HG03108 (cell line): ENCODE measurements at regions not wholly inside any gene's neighbourhood (a gene's known extent, or its start where the extent isn't known, plus 50 kb on each side); places are given as distances from the start of the nearest gene placed in this dataset.

Experiments
- ATAC-seq: cut with Tn5 transposase; IDR thresholded peaks from one replicate; pipeline ENCODE4 v1.9.1; 2021; ENCODE audit warnings: moderate library complexity; ENCODE audit not compliant: unreplicated experiment

DNA sequence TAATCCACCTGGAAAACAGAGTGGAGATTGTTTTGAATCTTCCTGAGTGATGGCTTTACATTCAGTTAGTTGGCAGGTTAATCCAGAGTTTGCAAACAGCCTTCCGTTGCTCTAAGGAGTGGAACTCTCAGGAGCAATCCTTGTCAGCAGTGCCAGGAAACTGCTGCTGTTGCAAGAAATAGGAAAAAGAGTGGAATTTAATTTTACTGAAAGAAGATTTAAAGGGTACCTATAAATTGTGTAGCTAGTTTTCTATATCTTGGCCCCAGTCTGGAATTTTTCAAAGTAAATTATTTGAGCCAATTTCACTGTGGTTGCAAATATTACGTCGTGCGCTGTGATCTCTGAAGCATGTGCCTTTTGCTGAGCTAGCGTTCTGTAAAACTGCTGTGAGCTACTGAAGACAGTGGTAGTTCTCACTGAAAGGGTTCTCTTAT is 55.5 kb upstream of the SLC5A12 start:
- no peak for ATAC-seq

DNA sequence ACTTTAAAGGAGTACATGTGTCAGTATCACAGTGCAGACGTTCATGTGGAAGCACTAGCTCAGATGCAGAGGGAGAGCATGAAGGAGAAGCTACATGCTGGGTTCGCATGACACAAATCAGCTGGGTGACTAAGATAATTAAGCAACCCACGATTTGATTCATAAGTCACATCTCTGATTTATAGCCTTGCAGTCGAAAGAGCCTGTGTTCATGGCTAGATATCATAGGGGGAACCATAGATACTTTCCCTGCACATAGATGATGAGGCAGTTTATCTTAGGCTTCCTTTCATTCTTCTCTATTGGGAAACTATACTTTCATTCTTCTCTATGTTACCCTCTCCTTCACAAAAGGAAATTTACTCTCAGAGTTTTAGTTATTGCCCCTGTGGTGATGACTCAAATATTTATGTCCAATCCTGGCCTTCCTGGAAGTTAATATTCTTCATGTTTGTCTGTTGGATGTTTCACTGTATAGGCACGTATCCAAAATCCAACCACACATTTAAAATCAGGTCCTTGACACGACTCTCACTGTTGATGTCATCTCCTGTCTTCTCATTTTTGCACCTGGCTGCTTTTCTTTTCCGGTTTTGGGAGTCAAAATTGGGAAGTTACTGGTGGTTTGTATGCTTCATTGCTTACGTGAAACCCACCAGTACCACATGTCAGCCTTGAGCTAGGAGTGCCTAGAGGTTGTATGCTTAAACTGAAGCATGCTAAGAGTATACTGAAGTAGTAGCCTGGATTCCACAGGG is 56.3 kb upstream of the SLC5A12 start:
- no peak for ATAC-seq

DNA sequence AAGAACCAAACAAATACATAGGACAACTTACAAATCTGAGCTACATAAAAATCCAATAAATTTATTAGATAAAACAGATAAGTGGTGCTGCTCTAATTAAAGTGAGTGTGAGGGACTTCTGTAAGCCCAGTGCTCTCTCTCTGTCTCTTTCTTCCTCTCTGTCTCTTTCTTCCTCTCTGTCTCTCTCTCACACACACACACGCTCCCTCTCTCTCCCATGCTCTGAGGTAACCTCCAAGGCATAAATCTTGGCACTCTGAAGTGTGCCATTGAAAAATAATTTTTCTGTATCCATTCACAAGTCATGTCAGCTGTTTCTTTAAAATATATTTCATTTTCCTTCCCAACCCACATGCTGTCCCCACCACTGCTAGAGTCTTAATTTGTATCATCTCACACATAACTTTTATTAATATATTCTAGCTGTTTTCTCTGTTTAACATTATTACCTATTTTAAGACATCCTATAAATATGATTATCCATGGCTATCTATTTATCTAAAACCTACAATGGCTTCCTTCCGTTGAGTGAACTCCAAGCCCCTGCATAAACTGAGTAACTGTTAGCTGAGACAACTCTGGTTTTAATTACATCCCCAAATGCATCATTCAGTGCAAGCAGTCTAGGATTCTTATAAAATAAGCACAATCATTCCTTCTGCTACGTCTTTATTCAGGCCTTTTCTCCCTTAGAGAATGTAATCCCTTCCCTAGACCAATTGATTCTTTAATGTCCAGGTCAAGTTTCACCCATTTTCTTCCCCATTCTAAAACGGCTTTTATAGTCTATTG is 57.4 kb upstream of the SLC5A12 start:
- no peak for ATAC-seq

DNA sequence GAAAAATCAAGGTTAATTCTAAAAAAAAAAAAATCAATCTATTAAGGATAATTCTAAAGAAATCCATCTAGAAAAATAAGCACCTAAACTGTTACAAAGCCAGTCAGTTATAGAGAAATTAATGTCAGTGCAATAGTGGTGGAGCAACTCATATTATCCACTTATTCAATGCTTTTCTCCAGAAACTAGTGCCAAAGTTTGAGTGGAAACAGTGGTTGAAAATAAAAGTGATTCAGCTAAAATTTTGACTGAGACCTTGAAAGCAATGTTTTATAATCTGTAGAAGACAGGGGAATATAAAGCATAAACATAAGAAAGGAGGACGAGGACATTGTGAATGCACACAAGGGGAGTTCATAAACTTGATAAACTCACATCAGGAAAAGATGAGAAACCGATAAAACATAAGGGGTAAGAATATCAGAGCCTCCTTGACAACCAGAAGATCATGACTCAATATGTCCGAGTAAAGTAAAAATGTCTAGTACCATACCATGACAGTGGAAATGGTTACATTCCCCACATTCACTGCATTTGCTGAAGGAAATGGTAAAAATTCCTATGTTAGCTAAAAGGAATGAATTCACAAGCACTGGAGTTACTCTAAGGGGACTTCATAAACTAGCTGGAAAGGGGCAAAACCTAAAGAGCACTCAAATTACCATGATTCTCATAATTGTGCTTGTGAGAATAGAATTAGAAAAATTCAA is 58.7 kb upstream of the SLC5A12 start:
- ATAC-seq: no peak

DNA sequence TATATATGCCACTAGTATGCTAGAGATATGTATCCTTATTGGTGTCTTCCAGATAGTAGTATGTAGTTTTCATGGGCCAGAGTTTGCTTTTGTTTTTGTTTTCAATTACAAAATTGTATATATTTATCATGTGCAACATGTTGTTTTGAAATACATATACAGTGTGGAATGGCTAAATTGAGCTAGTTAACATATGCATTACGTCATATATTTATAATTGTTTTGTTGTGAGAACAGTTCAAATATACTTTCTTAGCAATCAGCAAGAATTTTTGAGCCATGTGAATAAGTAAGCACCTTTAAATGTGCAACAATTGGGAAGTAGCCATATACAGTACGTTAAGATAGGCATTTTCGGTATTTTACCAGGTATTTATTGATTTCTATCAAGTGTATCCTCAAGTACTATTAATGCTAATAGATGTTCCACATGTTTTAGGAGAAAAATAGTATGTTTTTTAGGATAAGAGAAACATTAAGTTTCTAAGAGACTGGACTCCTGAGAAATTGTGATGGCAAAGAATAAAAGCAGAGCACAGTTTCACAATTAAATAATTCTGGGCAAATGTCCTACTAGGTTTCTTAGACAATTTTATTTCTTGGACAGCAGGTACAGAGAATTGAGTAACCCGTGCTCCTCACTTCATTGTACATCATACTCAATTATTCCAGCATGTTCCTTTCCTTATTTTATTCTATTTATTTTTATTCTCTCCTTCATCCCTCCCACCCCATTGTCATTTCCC is 60.5 kb upstream of the SLC5A12 start:
- ATAC-seq: no peak

DNA sequence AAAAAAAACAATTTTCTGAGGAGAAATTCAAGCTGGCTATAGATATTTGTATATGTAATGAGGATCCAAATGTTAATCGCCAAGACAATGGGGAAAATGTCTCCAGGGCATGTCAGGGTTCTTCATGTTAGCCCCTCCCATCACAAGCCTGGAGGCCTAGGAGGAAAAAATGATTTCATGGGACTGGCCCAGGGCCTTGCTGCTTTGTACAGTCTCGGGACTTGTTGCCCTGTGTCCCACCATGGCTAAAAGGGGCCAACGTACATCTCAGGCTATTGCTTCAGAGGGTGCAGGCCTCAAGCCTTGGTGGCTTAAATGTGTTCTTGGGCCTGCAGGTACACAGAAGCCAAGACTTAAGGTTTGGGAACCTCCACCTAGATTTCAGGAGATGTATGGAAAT is 62.1 kb upstream of the SLC5A12 start:
- ATAC-seq: no peak

DNA sequence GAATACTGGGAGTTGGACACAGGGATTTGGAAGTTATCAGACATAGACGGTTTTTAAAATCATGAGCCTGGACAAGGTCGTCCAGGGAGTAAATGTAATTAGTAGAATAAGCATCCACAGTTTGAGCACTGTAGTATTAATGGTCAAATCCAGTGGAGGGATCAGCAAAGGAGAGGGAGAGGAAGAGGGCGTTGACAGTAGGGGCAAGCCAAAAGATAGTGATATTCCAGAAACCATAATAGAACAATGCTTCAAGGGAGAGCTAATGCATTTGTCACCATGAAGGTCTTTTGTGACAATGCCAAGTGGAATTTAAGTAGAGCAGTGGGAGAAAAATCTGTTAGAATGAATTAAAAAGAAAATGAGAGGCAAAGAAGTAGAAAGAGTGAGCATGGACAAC is 68.9 kb upstream of the SLC5A12 start:
- ATAC-seq: no peak

DNA sequence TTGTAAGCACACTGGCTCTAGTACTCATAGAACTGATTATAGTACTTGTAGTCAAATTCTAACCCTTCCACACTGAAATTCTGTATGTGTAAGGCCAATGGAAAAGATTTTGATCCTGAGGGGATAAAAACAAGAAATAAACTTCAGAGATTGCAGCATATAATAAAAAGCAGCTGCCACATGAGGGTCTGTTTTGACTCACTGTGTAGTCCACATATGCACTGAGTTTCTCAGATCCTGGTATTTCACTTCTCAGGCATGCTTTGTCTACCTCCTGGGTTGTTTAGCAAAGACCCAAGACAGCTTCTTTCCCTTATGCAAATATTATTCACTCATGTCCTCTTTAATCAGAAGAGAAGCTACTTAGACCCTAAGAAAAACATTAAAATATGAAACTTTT is 71.1 kb upstream of the SLC5A12 start:
- ATAC-seq: no peak

DNA sequence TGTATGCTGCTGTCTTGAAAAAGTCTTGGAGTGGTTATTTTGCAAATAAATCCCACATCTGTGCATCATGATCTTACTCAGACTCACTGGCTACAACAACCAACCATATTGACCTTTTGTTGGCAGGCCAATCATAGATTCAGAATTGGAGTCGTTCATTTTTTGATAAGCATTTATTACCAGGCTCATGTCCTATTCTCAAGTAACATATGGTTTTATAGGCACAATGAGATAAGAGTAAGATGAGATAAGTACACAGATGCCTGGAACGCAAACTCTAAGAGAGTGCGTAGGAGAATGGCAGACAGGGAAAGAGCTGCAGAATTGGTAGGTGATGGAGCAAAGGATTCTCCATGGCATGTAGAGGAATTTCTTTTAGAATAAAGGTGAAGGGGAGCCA is 71.6 kb upstream of the SLC5A12 start:
- ATAC-seq: no peak

DNA sequence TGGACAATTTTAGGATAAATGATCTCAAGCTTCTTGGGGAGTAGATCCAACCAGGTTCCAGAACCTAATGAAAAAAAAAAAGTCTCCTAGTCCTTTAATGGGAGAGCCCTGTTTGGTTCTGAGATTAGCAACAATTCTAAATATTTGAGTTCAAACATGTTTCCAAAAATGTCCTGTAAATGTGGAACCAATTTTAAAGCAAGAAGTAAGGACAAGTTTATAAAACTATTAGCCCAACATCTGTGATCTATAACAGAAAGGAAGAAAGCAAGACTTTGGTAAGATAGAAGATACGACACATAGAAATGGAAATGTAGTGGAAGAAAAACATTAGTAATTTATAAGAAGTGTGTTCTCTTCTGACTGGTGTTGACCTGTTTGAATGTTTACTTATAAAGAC is 79.7 kb upstream of the SLC5A12 start:
- no peak for ATAC-seq

DNA sequence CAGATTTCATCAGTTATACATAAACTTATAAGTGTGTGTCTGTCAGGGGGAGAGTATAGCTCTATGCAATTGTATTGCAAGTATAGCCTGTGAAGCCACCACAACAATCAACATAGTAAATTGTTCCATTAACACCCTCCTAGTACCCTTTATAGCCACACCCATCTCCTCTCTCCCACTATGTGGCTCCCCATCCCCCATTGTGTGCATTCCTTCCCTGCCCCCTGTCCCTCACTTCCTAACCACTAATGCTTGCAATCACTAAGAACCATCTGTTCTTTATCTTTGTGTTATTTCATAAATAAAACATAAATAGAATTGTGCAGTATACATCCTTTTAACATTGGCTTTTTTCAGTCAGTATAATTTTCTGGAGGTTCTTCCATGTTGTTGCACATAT is 83.1 kb upstream of the SLC5A12 start:
- no peak for ATAC-seq

DNA sequence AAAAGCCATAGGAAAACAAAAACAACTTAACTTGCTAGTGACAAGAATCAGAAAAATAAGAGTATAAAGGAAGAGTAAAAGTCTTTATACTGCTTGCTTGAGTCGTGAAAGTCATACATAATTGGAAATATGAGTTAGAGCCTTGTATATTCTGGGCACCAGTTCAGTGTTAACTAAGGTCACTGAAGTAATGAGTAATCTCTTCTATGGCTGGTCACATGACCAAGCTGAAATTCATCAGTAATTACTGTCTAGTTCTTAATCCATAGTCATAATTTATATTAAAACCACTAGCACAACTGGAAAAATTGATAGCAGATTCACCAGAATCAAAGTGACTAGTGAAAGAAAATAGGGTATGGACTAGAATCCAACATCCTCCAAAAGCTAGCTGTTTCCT is 84.4 kb upstream of the SLC5A12 start:
- no peak for ATAC-seq

DNA sequence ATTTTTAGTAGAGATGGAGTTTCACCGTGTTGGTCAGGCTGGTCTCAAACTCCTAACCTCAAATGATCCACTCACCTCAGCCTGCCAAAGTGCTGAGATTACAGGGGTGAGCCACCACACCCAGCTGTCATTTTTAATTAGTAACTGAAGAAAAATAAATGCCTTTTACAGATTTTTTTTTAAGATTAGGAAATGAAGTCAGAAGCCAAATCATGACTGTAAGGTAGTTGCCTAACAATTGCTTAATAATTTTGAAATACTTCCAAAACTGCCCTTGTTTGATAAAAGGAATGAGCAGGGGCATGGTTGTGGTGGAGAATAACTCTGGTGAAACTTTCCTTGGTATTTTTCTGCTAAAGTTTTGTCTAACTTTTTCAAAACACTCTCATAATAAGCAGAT is 98.9 kb upstream of the SLC5A12 start:
- no peak for ATAC-seq

DNA sequence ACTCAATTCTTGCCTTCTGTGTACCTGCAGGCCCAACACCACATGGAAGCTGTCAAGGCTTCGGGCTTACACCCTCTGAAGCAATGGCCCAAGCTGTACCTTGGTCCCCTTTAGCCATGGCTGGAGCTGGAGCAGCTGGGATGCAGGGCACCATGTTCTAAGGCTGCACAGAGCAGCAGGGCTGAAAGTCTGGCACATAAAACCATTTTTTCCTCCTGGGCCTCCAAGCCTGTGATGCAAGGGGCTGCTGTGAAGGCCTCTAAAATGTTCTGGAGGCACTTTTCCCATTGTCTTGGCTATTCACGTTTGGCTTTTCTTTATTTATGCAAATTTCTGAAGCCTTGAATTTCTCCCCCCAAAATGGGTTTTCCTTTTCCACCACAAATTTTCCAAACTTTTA is 102.1 kb upstream of the SLC5A12 start:
- ATAC-seq: no peak

DNA sequence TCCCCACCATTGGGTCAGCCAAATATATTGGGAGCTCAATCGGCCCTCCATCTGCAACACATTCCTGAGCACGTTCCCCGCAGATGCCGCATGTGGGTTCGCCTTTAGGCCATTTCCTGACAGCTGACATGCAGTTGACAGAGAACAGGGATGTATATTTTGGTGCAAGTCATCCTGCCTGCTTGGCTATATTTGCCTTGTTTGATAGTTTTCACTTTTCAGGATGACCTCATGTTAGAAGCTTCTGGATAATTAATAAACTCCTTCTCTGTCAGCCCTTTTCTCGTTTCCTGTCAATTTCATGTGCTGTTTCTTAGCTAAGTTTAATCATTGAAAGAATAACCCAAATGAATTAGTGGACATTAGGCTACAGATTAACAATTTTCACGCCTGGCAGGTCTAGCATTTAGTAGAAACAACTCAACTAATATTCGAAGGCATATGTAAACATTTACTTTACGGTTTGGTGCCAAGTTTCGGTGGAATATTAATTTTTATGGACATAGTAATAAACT is 105.8 kb upstream of the SLC5A12 start:
- ATAC-seq: no peak

DNA sequence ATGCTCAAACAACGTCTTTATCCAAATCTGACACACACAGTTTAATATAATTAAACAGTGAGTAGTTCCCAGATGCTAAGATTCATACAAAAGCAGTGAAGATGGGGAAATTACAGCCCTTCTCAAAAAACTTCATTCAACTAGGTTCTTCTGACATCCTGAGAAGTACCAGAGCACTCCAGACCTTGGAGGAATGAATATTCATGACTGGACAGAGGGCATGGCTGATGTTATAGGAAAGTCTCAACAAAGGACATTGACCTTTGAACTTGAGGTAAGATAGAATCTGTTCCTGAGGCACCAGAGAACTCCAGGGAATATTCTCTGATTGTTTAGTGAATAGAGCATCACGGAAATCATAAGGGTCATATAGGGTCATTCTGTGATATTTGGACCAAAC is 106.4 kb upstream of the SLC5A12 start:
- ATAC-seq: no peak

DNA sequence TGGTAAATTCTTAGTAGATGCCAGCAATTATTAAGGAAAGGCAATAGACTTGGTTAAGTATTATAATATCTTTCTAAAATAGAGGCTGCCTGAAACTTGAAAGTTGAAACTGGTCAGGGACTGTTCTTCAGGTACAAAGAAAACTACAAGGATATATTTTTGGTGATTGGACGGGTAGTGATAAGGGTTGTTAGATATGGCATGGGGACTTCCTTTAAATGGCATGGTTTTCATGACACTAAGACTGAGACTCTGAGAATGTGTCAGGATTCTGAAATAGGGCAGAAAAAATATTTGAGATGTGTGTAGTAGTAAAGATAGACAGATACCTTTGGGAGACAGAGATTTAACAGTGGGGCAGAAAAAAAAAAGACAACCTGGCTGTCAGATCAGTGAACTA is 108.4 kb upstream of the SLC5A12 start:
- no peak for ATAC-seq

DNA sequence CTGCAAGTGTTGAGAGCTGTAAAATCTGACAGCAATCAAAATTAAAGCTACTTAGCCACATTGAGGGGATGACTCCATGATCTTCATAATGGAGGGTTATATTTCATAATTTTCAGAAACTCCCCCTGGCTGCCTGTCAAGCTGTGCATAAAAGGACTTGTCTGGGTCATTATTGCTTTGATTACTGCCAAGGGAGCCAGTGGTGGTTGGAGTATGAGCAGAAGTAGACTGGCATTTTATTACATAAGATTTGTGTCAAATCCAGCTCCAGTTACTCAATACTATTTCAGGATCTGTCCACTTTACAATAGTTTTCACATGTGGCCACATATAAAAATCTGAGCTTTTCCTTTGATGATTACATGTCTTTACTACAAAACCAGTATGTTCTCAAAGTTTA is 108.9 kb upstream of the SLC5A12 start:
- no peak for ATAC-seq

DNA sequence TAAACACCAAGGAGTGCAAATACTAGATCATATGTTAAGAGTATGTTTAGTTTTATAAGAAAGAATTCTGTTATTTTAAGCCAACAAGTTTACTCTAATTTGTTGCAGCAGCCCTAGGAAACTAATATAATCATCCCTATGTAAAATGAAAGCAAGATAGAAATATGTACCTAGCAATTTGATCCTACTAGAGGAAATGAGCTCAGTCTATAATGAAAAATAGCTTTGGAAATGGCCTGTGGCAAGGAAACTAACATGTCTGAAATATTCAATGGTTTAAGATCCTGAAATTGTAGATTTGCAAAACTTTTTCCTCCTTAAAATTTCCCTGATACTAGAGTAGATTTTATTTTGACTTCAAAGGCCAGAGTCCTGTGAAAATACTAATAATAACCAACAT is 112.7 kb upstream of the SLC5A12 start:
- no peak for ATAC-seq

DNA sequence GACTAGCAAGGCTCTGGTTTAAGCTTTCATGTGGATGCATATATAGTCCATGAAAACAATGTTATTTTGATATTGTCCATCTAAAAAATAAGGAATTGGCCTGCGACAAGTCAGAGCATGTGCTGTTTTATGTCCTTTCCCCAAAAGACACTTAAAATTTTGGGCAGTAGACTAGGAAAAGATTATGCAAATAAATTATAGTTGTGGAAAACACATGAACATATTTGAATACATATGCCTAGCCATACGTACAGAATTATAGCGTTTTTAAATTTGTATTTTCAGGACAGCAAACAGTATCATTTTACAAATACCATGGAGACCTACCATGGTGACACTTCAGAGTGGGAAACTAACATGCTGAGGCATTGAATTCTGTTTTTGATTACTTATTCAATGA is 113.8 kb upstream of the SLC5A12 start:
- no peak for ATAC-seq

DNA sequence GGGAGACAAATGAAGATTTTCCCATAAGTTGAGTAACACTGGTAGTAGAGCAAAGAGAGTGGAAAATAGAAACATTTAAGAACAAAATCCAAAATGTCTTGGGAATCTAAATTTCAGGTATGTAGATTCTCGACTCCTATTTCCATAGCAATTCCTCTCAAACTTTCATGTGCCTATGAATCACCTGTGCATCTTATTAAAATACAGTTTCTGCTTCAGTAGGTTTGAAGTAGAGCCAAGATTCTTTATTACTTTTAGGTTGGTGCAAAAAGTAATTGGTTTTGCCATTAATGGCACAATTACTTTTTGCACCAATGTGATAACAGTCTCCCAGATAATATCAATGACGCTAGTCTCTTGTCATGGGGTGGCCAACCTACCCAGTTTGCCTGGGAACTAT is 115.3 kb upstream of the SLC5A12 start:
- ATAC-seq: no peak
